HepG2 (cell line): ENCODE measurements at regions not wholly inside any gene's neighbourhood (a gene's known extent, or its start where the extent isn't known, plus 50 kb on each side); places are given as distances from the start of the nearest gene placed in this dataset.
A peak's percentile ranks its signal among the peaks of the same experiment; 100 is the strongest.

Experiments used
- AKNA ChIP-seq: sonication (generic); formaldehyde crosslinking; IDR thresholded peaks from 2 replicates; pipeline ENCODE4 v1.4.0; 2020; ENCODE audit warnings: missing genetic modification reagents, borderline replicate concordance
- DZIP1 ChIP-seq: sonication (generic); formaldehyde crosslinking; IDR thresholded peaks from 2 replicates; pipeline ENCODE4 v1.5.0; 2020; ENCODE audit warnings: mild to moderate bottlenecking, missing genetic modification reagents
- FOXP4 ChIP-seq: sonication (generic); formaldehyde crosslinking; IDR thresholded peaks from 2 replicates; pipeline ENCODE4 v1.4.0; 2020; ENCODE audit warnings: missing genetic modification reagents
- HMG20B ChIP-seq: conservative IDR thresholded peaks from 2 replicates; pipeline ENCODE4 v1.6.1; 2016; ENCODE audit warnings: missing genetic modification reagents, missing compliant biosample characterization
- HOXA7 ChIP-seq: sonication (generic); formaldehyde crosslinking; IDR thresholded peaks from 2 replicates; pipeline ENCODE4 v1.8.1; 2022; ENCODE audit warnings: mild to moderate bottlenecking, missing genetic modification reagents, moderate library complexity
- SOX13 ChIP-seq, 3 experiments: fragments of 450-650 bp in 1 of 3; sonication (generic) in 1 of 3; formaldehyde crosslinking in 1 of 3; IDR thresholded peaks in 2 of 3; conservative IDR thresholded peaks in 1 of 3; 2 replicates each; pipeline versions ENCODE4 v1.5.0 to v1.6.1; 2016 to 2020; ENCODE audit warnings: antibody characterized with exemption in 1 of 3, mild to moderate bottlenecking in 1 of 3, missing compliant biosample characterization in 1 of 3, missing genetic modification reagents in 1 of 3, moderate library complexity in 1 of 3
- THYN1 ChIP-seq: sonication (generic); formaldehyde crosslinking; IDR thresholded peaks from 2 replicates; pipeline ENCODE4 v1.8.1; 2023; ENCODE audit warnings: low read depth, mild to moderate bottlenecking, moderate library complexity, missing genetic modification reagents, borderline replicate concordance
- ZHX2 ChIP-seq, 2 experiments: sonication (generic) in 1 of 2; formaldehyde crosslinking in 1 of 2; IDR thresholded peaks; 2 replicates each; pipeline versions ENCODE4 v1.6.1 to v1.9.0; 2014 to 2022; ENCODE audit warnings: antibody characterized with exemption in 1 of 2, borderline replicate concordance in 1 of 2, inconsistent platforms in 1 of 2, low read depth in 1 of 2, missing genetic modification reagents in 1 of 2
- ZKSCAN1 ChIP-seq: fragments of 150-350 bp; IDR thresholded peaks from 2 replicates; pipeline ENCODE4 v1.6.1; 2014; ENCODE audit warnings: low read length
- ZNF775 ChIP-seq: sonication (generic); formaldehyde crosslinking; IDR thresholded peaks from 2 replicates; pipeline ENCODE4 v1.4.0; 2020; ENCODE audit warnings: missing genetic modification reagents, mild to moderate bottlenecking, moderate library complexity, borderline replicate concordance

- TF ChIP-seq ZHX2 (IDR thresholded peaks at IDR 0.05; ENCODE audit: low read depth) (0 out of 2 replicates have a peak, but pooled peaks have one; percentile 22), ZHX2 (CRISPR knock-in tag; IDR thresholded peaks at IDR 0.05; ENCODE audit: borderline replicate concordance) (peak; percentile 97; the same call in 1 of the 2 replicates), ZKSCAN1 (no peak), DZIP1 (peak; percentile 94), FOXP4 (peak; percentile 72), HOXA7 (CRISPR knock-in tag) (peak; percentile 92; the same call in 1 of the 2 replicates), AKNA (CRISPR knock-in tag) (peak; percentile 98; the same call in 1 of the 2 replicates), HMG20B (CRISPR knock-in tag) (0 out of 2 replicates have a peak, but pooled peaks have one; percentile 49), THYN1 (CRISPR knock-in tag) (no peak), SOX13 (IDR thresholded peaks at IDR 0.05) (no peak), SOX13 (CRISPR knock-in tag; conservative IDR thresholded peaks at IDR 0.05 in 1 of 2, IDR thresholded peaks at IDR 0.05 in 1 of 2) (peak in 1 of 2 experiments; percentile 52; a peak in 1 of 4 replicates), ZNF775 (CRISPR knock-in tag) (no peak)
Measured at GRCh38 chr3:194070634-194071409, 65.1 kb upstream of the HES1 start (continued).
